HG02885 (cell line): ENCODE measurements at regions not wholly inside any gene's neighbourhood (a gene's known extent, or its start where the extent isn't known, plus 50 kb on each side); places are given as distances from the start of the nearest gene placed in this dataset.
A peak's percentile ranks its signal among the peaks of the same experiment; 100 is the strongest.
"Not testable (repeated sequence)": the region's sequence is repeated elsewhere in the genome, so short reads cannot be mapped to it uniquely, and the experiment has no call there.

Source experiments
- ATAC-seq: cut with Tn5 transposase; IDR thresholded peaks from one replicate; pipeline ENCODE4 v1.9.1; 2021; ENCODE audit warnings: mild to moderate bottlenecking; ENCODE audit not compliant: unreplicated experiment, poor library complexity

DNA sequence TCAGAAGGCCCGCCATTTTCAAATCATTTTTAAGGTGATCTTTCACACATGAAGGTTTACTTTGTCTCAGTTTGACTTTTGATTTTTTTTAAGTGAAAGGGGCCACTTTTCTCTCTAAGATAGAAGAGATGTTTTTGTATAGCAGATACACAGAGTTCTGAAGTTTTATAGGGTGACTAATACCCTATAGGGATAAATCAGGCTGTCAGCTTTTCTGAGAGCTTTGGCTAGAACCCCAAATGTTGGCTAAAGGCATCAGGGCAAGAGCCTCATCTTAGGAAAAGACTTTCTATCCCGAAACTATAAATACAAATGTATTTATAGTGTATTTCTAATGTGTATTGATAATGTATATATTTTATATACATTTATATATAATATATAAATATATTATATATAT is 181.4 kb downstream of the TBX18 start:
- no peak for ATAC-seq

DNA sequence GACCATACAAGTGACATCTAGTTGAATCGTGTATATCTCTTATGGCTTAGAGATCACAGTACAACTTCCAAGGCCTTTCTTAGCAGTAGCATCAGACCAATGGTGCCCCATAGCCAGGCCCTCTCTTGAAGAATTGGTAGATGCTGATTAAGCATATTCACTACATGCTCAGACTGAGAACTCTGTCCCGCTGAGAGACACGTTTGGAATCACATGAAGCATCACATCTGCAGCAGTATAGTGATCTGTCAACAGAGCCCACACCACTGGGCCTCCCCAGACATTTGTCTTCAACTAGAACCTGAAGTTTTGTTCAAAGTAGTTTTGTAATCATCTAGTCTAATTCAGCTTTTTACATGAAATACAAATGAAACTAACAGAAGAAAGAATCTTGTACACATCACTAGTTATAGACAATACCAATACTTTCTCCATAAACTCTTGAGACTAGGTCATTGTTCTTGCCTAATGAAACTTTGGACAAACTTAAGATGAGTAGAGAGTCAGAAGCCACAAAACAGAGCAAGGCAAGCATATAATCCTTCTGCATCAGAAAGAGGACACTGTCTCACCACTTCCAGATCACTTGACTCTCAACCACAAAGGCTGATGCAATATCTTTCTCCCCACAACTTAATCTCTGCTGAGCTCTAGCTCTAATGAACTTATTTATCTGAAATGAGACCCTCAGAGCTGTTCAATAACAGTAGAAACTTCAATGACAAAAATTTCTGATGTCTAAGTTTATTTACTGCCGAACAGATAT is 182.7 kb downstream of the TBX18 start:
- peak; percentile 82 for ATAC-seq

DNA sequence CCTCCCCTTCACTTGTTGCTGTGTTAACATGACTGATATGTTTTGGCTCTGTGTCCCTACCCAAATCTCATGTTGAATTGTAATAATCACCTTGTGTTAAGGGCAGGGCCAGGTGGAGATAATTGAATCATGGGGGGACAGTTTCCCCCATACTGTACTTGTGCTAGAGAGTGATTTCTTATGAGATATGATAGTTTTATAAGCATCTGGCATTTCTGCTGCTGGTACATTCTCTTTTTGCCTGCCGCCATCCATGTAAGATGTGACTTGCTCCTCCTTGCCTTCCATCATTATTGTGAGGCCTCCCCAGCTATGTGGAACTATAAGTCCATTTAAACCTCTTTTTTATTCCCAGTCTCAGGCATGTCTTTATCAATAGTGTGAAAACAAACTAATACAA is 185.0 kb downstream of the TBX18 start:
- ATAC-seq = no peak

- no peak for ATAC-seq
Observed at GRCh38 chr6:84576029-84576428, 188.4 kb downstream of the TBX18 start.

DNA sequence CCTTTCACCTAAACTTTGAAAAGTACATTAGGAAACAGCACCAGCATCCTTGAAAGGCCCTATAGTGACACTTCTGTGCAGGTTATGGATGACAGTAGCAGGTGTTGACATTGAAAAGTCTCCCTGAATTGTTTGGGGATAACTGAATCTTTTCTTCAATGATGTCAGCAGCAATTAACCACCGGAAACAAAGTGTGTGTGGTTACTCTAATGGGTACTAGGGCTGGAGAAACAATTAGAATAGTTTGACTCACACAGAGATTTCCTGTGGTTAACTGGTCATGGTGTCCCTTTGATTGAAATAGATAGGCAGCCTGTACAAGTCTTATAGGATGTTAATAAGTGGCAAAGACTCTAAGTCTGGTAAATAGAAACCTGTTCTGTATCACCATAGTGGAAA is 189.1 kb downstream of the TBX18 start:
- ATAC-seq = peak; percentile 97

- ATAC-seq = no peak
Observed at GRCh38 chr6:84569882-84570281, 194.5 kb downstream of the TBX18 start.

DNA sequence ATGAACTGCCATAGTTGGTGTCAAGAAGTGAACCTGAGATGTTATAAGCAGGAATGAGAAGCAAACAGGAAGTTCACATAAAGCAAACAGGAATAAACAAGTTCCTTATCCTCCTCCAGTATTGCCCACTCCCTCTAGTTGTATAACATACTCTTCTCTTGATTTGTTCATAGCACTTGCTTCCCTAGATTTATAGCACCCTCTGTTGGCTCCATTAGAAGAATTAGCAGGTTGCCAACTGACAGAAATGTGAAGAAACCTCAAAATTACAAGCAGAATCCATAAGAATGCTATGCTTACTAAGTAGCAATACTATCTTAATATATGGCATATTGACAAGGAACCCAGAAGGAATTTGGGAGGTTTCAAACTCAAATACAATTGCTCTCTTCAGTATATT is 195.4 kb downstream of the TBX18 start:
- no peak for ATAC-seq

DNA sequence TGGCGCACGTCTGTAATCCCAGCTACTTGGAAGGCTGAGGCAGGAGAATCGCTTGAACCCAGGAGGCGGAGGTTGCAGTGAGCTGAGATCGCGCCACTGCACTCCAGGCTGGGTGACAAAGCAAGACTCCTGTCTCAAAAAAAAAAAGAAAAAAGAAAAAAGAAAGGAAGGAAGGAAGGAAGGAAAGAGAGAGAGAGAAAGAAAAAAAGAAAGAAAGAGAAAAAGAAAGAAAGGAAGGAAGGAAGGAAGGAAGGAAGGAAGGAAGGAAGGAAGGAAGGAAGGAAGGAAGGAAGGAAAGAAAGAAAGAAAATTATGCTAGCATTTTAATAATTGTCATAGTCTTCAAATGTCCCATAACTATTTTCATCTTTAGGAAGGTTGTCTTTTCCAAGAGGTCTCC is 198.7 kb downstream of the TBX18 start:
- not testable (repeated sequence) for ATAC-seq

- ATAC-seq = no peak
Observed at GRCh38 chr6:84560436-84561390, 203.7 kb downstream of the TBX18 start.

- no peak for ATAC-seq
Observed at GRCh38 chr6:84556541-84557335, 207.7 kb downstream of the TBX18 start.

DNA sequence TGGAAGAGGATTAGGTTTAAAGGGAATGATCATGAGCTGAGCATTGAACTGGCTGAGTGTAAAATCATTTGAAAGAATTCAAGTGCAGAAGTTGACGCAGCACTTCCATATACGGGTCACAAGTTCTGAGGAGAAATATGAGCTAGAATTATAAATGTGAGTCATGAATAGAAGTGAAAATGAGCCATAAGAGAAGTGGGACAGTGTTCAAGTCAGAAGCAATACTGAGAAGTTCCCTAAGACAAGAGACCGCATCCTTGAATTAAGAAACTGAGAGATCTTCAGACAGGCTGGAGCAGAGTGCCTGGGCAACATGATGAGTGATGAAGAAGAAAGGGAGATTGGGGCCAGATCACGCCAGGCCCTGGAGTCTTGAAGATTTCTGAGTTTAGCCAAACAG is 209.7 kb downstream of the TBX18 start:
- ATAC-seq = no peak

GRCh38 chr6:84554074-84554473 is 210.3 kb downstream of the TBX18 start:
- no peak for ATAC-seq

- ATAC-seq = no peak
Observed at GRCh38 chr6:84553527-84553926, 210.9 kb downstream of the TBX18 start.

- ATAC-seq = no peak
Observed at GRCh38 chr6:84551797-84552196, 212.6 kb downstream of the TBX18 start.

- ATAC-seq = no peak
Observed at GRCh38 chr6:84549917-84550316, 214.5 kb downstream of the TBX18 start.

GRCh38 chr6:84547341-84547801 is 217.0 kb downstream of the TBX18 start:
- no peak for ATAC-seq

GRCh38 chr6:84546427-84546914 is 217.9 kb downstream of the TBX18 start:
- ATAC-seq = no peak

DNA sequence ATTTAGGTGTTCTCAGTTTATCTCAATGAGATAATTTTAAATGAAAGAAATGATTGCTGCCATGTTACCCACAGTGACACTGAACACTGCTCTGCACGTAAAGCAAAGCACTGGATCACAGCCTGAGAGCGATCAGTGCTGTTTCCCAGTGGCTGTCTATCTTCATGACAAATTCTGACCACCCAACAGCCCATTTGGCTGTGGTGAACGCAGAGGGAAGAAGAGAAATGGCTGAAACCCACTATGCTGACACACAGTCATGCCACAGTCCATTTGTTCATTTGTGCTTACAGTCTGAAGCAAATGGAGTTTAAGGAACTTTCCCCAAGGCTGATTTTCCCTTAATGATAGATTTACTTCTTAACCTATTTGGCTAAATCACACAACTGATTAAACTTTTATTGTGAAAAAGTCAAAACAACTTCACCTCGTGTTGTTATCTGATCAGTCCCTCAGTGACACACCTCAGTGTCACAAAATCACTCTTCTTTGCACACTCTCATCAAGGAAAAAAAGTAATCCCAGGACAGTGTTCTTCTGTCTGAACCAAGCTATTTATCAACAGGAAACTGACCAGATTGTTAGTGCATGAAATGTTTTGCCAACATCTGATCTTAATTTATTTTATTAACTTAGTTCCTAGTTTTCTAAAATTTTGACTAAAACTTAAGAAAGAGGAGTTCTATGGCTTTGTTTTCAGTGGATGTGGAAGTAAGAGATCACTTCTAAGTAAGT is 225.1 kb downstream of the TBX18 start:
- ATAC-seq = no peak

GRCh38 chr6:84536885-84537638 is 227.3 kb downstream of the TBX18 start:
- no peak for ATAC-seq
